ENCODE measurements at regions not wholly inside any gene's neighbourhood (a gene's known extent, or its start where the extent isn't known, plus 50 kb on each side); places are given as distances from the start of the nearest gene placed in this dataset.
"Not testable (repeated sequence)": the region's sequence is repeated elsewhere in the genome, so short reads cannot be mapped to it uniquely, and the experiment has no call there.

GRCh38 chr5:6253846-6254245 is 124.5 kb downstream of the MED10 start:
- H3K27ac ChIP-seq (ENCODE audit: low read length), result no peak overlapping the region
- H3K4me1 ChIP-seq (ENCODE audit: control insufficient read depth, insufficient read depth, low read length), result no peaks in the 10 kb centered on the region
- peaks cover 4% of the 10 kb centered on the region for H3K9me3 ChIP-seq (ENCODE audit: control insufficient read depth, low read length)
- 59% methylated on average over 3 of the region's 3 CpGs for WGBS
- no peak for DNase-seq
- intact Hi-C loops (cut with DNase I), result no loop called here
- ATAC-seq, result no peak
- no peaks in the 10 kb centered on the region for H3K27me3 ChIP-seq (ENCODE audit: control insufficient read depth, insufficient read depth)
- H3K4me3 ChIP-seq (ENCODE audit: low read length), result no peak overlapping the region

- peaks cover 4% of the 10 kb centered on the region for H3K9me3 ChIP-seq (ENCODE audit: control insufficient read depth, low read length)
These were observed 125.1 kb downstream of the MED10 start for GRCh38 chr5:6253281-6253680.

GRCh38 chr5:6252581-6252980 is 125.8 kb downstream of the MED10 start:
- no peaks in the 10 kb centered on the region for H3K27me3 ChIP-seq (ENCODE audit: control insufficient read depth, insufficient read depth)
- intact Hi-C loops (cut with DNase I), result no loop called here
- ATAC-seq, result no peak
- H3K4me1 ChIP-seq (ENCODE audit: control insufficient read depth, insufficient read depth, low read length), result no peaks in the 10 kb centered on the region
- no peak for DNase-seq
- peaks cover 5% of the 10 kb centered on the region for H3K9me3 ChIP-seq (ENCODE audit: control insufficient read depth, low read length)
- H3K27ac ChIP-seq (ENCODE audit: low read length), result no peak overlapping the region
- WGBS, result 68% methylated on average over 6 of the region's 6 CpGs
- H3K4me3 ChIP-seq (ENCODE audit: low read length), result no peak overlapping the region

More at GRCh38 chr5:6253281-6253680, 125.1 kb downstream of the MED10 start:
- DNase-seq (no peak), ATAC-seq (no peak)
- intact Hi-C loops (cut with DNase I), result no loop called here
- Histone ChIP-seq H3K27ac (ENCODE audit: low read length) (no peak overlapping the region), H3K4me3 (ENCODE audit: low read length) (no peak overlapping the region), H3K4me1 (ENCODE audit: control insufficient read depth, insufficient read depth, low read length) (no peaks in the 10 kb centered on the region), H3K27me3 (ENCODE audit: control insufficient read depth, insufficient read depth) (no peaks in the 10 kb centered on the region)
- WGBS, result 61% methylated on average over 5 of the region's 5 CpGs

- Histone ChIP-seq H3K4me3 (ENCODE audit: low read length) (no peak overlapping the region), H3K27ac (ENCODE audit: low read length) (no peak overlapping the region), H3K27me3 (ENCODE audit: control insufficient read depth, insufficient read depth) (no peaks in the 10 kb centered on the region), H3K9me3 (ENCODE audit: control insufficient read depth, low read length) (peaks cover 3% of the 10 kb centered on the region), H3K4me1 (ENCODE audit: control insufficient read depth, insufficient read depth, low read length) (no peaks in the 10 kb centered on the region)
- ATAC-seq, result no peak
- WGBS, result 80% methylated on average over 7 of the region's 7 CpGs
- intact Hi-C loops (cut with DNase I), result no loop called here
- no peak for DNase-seq
These were observed 126.7 kb downstream of the MED10 start for GRCh38 chr5:6251565-6252102.

GRCh38 chr5:6250121-6250520 is 128.2 kb downstream of the MED10 start:
- DNase-seq (no peak), ATAC-seq (no peak)
- Histone ChIP-seq H3K9me3 (ENCODE audit: control insufficient read depth, low read length) (peaks cover 3% of the 10 kb centered on the region), H3K4me1 (ENCODE audit: control insufficient read depth, insufficient read depth, low read length) (no peaks in the 10 kb centered on the region), H3K27me3 (ENCODE audit: control insufficient read depth, insufficient read depth) (no peaks in the 10 kb centered on the region), H3K4me3 (ENCODE audit: low read length) (no peak overlapping the region), H3K27ac (ENCODE audit: low read length) (no peak overlapping the region)
- 89% methylated on average over 7 of the region's 7 CpGs for WGBS
- intact Hi-C loops (cut with DNase I), result no loop called here

- ATAC-seq (no peak), DNase-seq (no peak)
- no peak overlapping the region for H3K4me3 ChIP-seq (ENCODE audit: low read length)
- intact Hi-C loops (cut with DNase I), result no loop called here
- no peaks in the 10 kb centered on the region for H3K4me1 ChIP-seq (ENCODE audit: control insufficient read depth, insufficient read depth, low read length)
- no peak overlapping the region for H3K27ac ChIP-seq (ENCODE audit: low read length)
- 77% methylated on average over 5 of the region's 5 CpGs for WGBS
- no peaks in the 10 kb centered on the region for H3K27me3 ChIP-seq (ENCODE audit: control insufficient read depth, insufficient read depth)
- H3K9me3 ChIP-seq (ENCODE audit: control insufficient read depth, low read length), result peaks cover 6% of the 10 kb centered on the region
These were observed 130.2 kb downstream of the MED10 start for GRCh38 chr5:6248132-6248531.

- DNase-seq (no peak), ATAC-seq (no peak)
- intact Hi-C loops (cut with DNase I), result no loop called here
- no peak overlapping the region for H3K4me3 ChIP-seq (ENCODE audit: low read length)
- H3K4me1 ChIP-seq (ENCODE audit: control insufficient read depth, insufficient read depth, low read length), result no peaks in the 10 kb centered on the region
- H3K9me3 ChIP-seq (ENCODE audit: control insufficient read depth, low read length), result peaks cover 8% of the 10 kb centered on the region
- H3K27ac ChIP-seq (ENCODE audit: low read length), result no peak overlapping the region
- H3K27me3 ChIP-seq (ENCODE audit: control insufficient read depth, insufficient read depth), result no peaks in the 10 kb centered on the region
- WGBS, result 80% methylated on average over 4 of the region's 4 CpGs
These were observed 131.4 kb downstream of the MED10 start for GRCh38 chr5:6246820-6247437.

- 66% methylated on average over 2 of the region's 2 CpGs for WGBS
- no peaks in the 10 kb centered on the region for H3K4me1 ChIP-seq (ENCODE audit: control insufficient read depth, insufficient read depth, low read length)
- H3K27ac ChIP-seq (ENCODE audit: low read length), result no peak overlapping the region
- ATAC-seq (no peak), DNase-seq (no peak)
- peaks cover 8% of the 10 kb centered on the region for H3K9me3 ChIP-seq (ENCODE audit: control insufficient read depth, low read length)
- H3K27me3 ChIP-seq (ENCODE audit: control insufficient read depth, insufficient read depth), result no peaks in the 10 kb centered on the region
- no peak overlapping the region for H3K4me3 ChIP-seq (ENCODE audit: low read length)
- intact Hi-C loops (cut with DNase I), result no loop called here
These were observed 134.0 kb downstream of the MED10 start for GRCh38 chr5:6244339-6244714.

GRCh38 chr5:6243706-6244338 is 134.5 kb downstream of the MED10 start:
- WGBS, result 66% methylated on average over 5 of the region's 5 CpGs
- no peak for ATAC-seq

GRCh38 chr5:6241056-6241455 is 137.3 kb downstream of the MED10 start:
- intact Hi-C loops (cut with DNase I); DNase-seq; H3K4me1 ChIP-seq (ENCODE audit: control insufficient read depth, insufficient read depth, low read length); H3K27me3 ChIP-seq (ENCODE audit: control insufficient read depth, insufficient read depth); H3K4me3 ChIP-seq (ENCODE audit: low read length); ATAC-seq; H3K9me3 ChIP-seq (ENCODE audit: control insufficient read depth, low read length); H3K27ac ChIP-seq (ENCODE audit: low read length): not testable (repeated sequence)

More at GRCh38 chr5:6243706-6244338, 134.5 kb downstream of the MED10 start:
- Histone ChIP-seq H3K9me3 (ENCODE audit: control insufficient read depth, low read length) (peaks cover 8% of the 10 kb centered on the region), H3K4me1 (ENCODE audit: control insufficient read depth, insufficient read depth, low read length) (no peaks in the 10 kb centered on the region), H3K27me3 (ENCODE audit: control insufficient read depth, insufficient read depth) (no peaks in the 10 kb centered on the region), H3K27ac (ENCODE audit: low read length) (no peak overlapping the region), H3K4me3 (ENCODE audit: low read length) (no peak overlapping the region)
- DNase-seq, result no peak
- intact Hi-C loops (cut with DNase I), result no loop called here

GRCh38 chr5:6236858-6237481 is 141.4 kb downstream of the MED10 start:
- 85% methylated on average over 8 of the region's 8 CpGs for WGBS
- intact Hi-C loops (cut with DNase I), result no loop called here
- ATAC-seq (no peak), DNase-seq (no peak)
- no peak overlapping the region for H3K4me3 ChIP-seq (ENCODE audit: low read length)
- no peaks in the 10 kb centered on the region for H3K27me3 ChIP-seq (ENCODE audit: control insufficient read depth, insufficient read depth)
- no peaks in the 10 kb centered on the region for H3K4me1 ChIP-seq (ENCODE audit: control insufficient read depth, insufficient read depth, low read length)
- H3K9me3 ChIP-seq (ENCODE audit: control insufficient read depth, low read length), result no peaks in the 10 kb centered on the region
- no peak overlapping the region for H3K27ac ChIP-seq (ENCODE audit: low read length)
